ENCODE measurements at regions not wholly inside any gene's neighbourhood (a gene's known extent, or its start where the extent isn't known, plus 50 kb on each side); places are given as distances from the start of the nearest gene placed in this dataset.
"Not testable (repeated sequence)": the region's sequence is repeated elsewhere in the genome, so short reads cannot be mapped to it uniquely, and the experiment has no call there.

- DNase-seq: no peak
Measured at GRCh38 chr1:215405211-215405610, 161.9 kb upstream of the KCTD3 start.

GRCh38 chr1:215406927-215407326 lies 160.2 kb upstream of the KCTD3 start:
- DNase-seq: no peak

GRCh38 chr1:215407575-215407974 lies 159.5 kb upstream of the KCTD3 start:
- no peak for DNase-seq

DNA sequence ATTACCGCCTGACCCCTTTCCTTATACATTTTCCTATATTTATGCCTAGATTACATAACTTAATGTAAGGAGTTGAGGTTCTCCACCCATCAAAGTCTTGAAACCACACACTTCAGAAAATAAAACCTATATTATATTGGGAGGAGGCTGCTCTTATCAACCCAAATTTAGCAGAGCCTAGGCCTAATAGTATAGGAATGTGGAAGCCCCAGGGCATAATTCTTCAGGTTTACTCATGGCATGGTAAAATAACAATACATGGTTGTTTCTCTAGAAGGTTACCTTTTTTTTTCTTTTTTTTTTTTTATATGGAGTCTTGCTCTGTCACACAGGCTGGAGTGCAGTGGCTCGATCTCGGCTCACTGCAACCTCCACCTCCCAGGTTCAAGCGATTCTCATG lies 157.6 kb upstream of the KCTD3 start:
- not testable (repeated sequence) for DNase-seq

GRCh38 chr1:215415521-215415920 lies 151.6 kb upstream of the KCTD3 start:
- not testable (repeated sequence) for DNase-seq

DNA sequence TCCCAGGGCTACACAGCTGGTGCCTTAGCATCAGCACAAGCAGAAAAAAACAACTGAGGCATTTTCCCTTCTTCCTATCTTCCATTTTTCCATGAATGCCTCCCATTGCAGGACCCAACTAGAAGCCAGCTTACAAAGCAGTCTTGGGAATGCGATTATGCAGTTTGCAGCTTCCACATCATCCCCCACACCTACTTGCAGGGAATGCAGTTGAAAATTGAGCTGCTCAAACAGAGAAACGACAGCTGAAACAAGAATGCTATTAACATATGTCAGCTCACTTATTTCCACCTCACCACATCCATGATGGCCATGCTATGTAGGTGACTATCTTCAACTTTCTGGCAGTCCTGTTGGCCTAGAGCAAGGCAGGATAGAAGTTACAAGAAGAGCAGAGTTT lies 150.6 kb upstream of the KCTD3 start:
- no peak for DNase-seq

GRCh38 chr1:215417122-215417521 lies 150.0 kb upstream of the KCTD3 start:
- DNase-seq: no peak

DNA sequence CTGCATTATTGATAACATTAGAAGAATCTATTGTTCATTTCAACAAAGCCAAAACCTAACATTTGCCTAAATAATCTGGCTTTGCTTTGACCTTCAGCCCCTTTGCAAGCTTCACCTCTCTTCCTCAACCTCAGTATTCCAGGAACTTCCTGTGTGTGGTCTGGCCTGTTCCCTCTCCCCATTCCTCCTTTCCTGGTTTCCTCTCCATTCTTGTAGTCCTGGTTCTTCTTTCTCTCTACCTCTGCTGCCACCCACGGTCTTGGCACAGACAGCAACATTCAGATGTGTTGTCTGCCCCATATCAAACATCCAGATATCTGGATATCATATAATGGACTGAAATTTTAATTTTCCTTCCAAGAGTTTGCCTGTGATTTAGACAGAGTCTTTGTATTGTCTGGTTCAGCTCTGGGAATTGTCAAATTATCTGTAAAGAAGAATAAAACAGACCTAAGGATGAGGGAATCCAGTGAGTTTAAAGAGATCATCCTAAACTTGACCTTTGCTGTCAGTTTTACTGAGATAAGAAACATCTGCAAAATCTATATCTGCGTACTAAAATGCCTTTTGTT lies 148.1 kb upstream of the KCTD3 start:
- DNase-seq: no peak

- DNase-seq: no peak
Measured at GRCh38 chr1:215421744-215422143, 145.4 kb upstream of the KCTD3 start.

DNA sequence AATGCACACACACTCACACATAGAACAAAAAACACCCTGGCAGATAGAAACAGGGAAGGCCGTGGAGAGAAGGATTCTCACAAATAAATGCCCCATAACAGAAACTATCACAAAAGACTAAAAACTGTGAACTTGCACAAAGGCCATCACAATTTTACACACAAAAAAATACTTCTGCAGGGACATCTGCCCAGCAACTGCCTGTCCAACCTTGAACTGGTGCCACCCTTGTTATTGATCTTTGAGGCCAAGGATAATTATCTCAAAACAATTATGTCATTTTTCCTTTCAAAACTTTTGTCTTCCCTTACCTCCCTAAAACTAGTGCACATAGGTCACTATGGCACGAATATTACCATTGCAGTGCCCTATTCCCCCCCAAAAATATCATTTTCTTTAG lies 143.8 kb upstream of the KCTD3 start:
- DNase-seq: no peak

DNA sequence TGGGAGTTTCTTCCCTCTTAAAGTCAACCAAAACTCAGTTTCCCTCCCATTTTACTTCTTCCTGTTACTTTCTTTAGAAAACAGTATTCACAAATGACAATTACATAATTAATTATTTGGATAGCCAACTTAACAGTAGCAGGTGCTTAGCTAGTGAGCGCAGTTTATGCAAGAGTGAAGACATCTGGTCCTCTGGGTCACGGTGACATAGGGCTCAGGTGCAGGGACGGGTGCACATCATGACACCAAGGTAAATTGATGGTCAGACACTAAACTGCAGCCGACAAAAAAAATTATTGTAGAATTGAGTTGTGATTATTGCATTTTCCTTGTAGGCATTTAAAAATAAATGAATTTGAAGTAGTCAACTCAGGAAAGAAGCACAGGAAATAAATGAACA lies 142.0 kb upstream of the KCTD3 start:
- DNase-seq: no peak

GRCh38 chr1:215426101-215426500 lies 141.0 kb upstream of the KCTD3 start:
- DNase-seq: no peak

- peak; percentile 2 for DNase-seq
Measured at GRCh38 chr1:215432483-215433227, 134.4 kb upstream of the KCTD3 start.

DNA sequence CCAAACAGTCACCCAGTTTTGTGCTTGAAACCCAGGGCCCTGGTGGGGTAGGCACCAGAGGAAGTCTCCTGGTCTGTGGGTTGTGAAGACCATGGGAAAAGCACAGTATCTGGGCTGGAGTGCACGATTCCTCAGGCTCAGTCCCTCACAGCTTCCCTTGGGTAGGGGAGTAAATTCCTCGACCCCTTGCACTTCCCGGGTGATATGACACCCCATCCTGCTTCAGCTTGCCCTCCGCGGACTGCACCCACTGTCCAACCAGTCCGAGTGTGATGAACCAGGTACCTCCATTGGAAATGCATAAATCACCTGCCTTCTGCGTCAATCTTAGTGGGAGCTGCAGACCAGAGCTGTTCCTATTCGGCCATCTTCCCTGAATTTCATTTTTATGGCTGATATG lies 133.9 kb upstream of the KCTD3 start:
- no peak for DNase-seq

- DNase-seq: no peak
Measured at GRCh38 chr1:215439549-215439948, 127.6 kb upstream of the KCTD3 start.

DNA sequence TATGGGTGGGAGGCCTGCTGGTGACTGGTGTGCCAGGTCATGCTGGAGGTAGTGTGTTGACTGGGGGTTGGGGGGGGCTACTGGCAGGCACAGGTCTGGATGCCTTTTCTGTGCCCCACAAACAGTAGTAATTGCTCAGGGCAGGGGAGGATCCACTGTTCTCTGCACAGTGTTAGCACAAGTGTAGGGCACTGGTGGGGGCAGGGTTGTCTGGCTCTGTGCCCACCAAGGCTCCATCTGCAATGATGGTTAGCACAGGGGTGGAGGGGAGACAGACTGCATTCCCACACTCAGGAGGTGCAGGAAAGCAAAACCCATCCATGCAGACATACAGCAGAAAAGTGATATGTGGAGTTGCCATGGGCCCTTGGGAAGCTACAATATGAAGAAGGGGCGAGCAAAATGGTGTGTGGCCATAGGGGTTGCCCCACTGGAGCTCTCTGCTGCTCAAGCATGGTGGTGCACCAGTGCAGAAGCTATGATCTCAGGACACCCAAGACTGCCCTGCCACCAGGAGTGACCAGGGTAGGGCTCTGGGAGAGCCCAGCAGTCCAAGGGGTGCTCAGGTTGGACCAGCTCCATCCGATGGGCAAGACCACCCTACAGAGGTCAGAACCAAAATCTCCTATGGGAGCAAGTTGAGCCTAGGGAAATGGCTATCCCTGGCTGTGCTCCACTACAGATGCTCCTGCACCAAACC lies 122.2 kb upstream of the KCTD3 start:
- no peak for DNase-seq

- DNase-seq: not testable (repeated sequence)
Measured at GRCh38 chr1:215448014-215448413, 119.1 kb upstream of the KCTD3 start.

DNA sequence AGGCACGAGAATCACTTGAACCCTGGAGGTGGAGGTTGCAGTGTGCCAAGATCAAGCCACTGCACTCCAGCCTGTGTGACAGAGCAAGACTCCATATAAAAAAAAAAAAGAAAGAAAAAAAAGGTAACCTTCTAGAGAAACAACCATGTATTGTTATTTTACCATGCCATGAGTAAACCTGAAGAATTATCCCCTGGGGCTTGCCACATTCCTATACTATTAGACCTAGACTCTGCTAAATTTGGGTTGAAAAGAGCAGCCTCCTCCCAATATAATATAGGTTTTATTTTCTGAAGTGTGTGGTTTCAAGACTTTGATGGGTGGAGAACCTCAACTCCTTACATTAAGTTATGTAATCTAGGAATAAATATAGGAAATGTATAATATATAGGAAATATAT lies 118.0 kb upstream of the KCTD3 start:
- not testable (repeated sequence) for DNase-seq

GRCh38 chr1:215453440-215453839 lies 113.7 kb upstream of the KCTD3 start:
- no peak for DNase-seq

GRCh38 chr1:215457213-215457612 lies 109.9 kb upstream of the KCTD3 start:
- no peak for DNase-seq

DNA sequence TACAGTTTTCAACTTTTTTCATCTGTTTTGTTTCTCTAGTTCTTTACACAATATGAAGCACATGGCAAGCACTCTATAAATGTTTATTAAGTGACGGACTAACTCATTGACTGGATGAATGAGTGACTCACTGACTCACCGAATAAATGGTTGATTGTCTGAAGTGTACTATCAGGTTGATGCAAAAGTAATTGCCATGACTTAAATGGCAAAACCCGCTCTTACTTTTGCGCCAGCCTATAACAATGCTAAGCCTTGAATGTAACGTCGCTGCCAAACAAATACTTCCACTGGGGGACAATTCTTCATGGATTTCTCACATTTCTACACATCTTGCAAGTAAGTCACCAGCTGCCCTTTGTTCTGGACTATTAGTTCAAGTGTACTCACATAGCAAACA lies 109.0 kb upstream of the KCTD3 start:
- DNase-seq: no peak

- DNase-seq: no peak
Measured at GRCh38 chr1:215458562-215458961, 108.5 kb upstream of the KCTD3 start.

DNA sequence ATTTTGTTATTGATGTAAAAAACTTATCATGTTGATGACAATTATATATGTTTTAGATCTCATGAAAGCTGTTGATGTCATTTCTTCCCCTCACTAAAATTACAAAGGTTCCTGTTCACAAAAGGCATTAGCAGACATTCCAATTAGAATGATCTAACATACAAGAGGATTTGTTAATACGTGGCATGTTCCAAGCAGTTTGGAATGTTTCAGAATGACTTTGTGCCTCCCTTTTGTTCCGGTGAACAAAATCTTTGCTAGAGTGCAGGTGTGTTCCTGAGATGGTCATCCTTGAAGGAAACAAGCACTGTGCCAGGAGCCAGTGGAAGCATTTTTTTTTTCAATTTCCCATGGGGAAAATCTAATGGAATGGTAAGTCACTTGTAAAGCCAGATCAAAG lies 108.0 kb upstream of the KCTD3 start:
- no peak for DNase-seq

DNA sequence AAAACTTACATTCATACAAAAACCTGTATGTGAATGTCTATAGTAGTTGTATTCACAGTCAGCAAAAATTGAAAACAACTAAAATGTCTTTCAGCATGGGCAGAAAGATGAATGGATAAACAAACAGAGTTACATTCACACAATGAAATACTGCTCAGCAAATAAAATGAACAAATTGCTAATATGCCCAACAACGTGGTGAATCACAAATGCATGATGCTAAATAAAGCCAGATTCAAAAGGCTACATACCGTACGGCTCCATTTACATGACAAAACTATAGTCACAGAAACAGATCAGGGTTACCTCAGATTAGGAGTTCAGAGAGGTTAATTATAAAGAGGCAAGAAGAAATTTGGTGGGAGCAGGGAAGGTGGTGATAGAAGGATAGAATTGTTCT lies 100.7 kb upstream of the KCTD3 start:
- no peak for DNase-seq

Data from NCI-H2107 (cell line).